Osteocyte (in vitro differentiated cells): ENCODE measurements at regions not wholly inside any gene's neighbourhood (a gene's known extent, or its start where the extent isn't known, plus 50 kb on each side); places are given as distances from the start of the nearest gene placed in this dataset.

Source experiments
- DNase-seq: peaks from one replicate; pipeline ENCODE4 v3.0.0; 2021; ENCODE audit warnings: mixed read lengths; ENCODE audit not compliant: unreplicated experiment; ENCODE audit errors: extremely low spot score
- H3K27ac Mint-ChIP-seq: one replicate; pipeline ENCODE4 v1.8.0; 2021; ENCODE audit warnings: mild to moderate bottlenecking, mixed read lengths; ENCODE audit not compliant: unreplicated experiment
- H3K27me3 Mint-ChIP-seq: one replicate; pipeline ENCODE4 v1.8.0; 2021; ENCODE audit warnings: mixed read lengths; ENCODE audit not compliant: unreplicated experiment
- H3K36me3 Mint-ChIP-seq: one replicate; pipeline ENCODE4 v1.8.0; 2021; ENCODE audit warnings: mixed read lengths; ENCODE audit not compliant: unreplicated experiment
- H3K4me1 Mint-ChIP-seq: one replicate; pipeline ENCODE4 v1.8.0; 2021; ENCODE audit warnings: mixed read lengths; ENCODE audit not compliant: unreplicated experiment
- H3K4me3 Mint-ChIP-seq: one replicate; pipeline ENCODE4 v1.8.0; 2021; ENCODE audit warnings: mild to moderate bottlenecking, moderate library complexity, mixed read lengths; ENCODE audit not compliant: unreplicated experiment
- H3K9me3 Mint-ChIP-seq: one replicate; pipeline ENCODE4 v1.8.0; 2021; ENCODE audit warnings: mixed read lengths; ENCODE audit not compliant: unreplicated experiment
- TF ChIP-seq, protein P1 (sequence below): fragments of 200-600 bp; sonication (generic); IDR thresholded peaks from 2 replicates; pipeline ENCODE4 v1.5.0; 2021; ENCODE audit warnings: antibody characterized with exemption, mild to moderate bottlenecking, moderate library complexity

DNA sequence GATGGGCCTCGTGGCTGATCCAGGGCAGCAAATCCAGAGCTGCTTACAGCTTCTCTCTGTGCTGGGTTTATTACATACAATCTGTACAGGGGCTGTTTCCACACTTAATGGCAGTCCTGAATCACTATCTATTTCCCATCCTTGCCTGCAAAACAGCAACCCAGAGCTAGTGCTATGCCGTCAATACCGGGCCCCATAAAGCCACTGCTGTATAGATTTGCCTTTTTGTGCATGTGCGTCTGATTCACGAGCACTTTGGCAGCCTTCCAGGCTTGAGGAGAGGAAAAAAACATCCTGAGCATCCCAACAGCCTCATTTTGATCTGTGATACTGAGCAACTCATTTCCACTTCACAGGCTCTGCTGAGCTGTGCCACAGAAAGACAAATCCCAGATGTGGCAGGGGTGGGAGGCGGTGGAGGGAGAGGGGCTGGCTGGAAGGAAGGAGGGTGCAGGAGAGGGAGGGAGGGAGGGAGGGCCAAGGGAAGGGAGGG lies 65.2 kb upstream of the TARBP1 start:
- Mint-ChIP-seq H3K4me1 (peaks cover 25% of the 10 kb centered on the region), H3K9me3 (no peaks in the 10 kb centered on the region), H3K4me3 (no peak overlapping the region), H3K27ac (peak overlapping the region; percentile 76), H3K27me3 (no peaks in the 10 kb centered on the region), H3K36me3 (no peaks in the 10 kb centered on the region)
- TF ChIP-seq, protein P1, sequence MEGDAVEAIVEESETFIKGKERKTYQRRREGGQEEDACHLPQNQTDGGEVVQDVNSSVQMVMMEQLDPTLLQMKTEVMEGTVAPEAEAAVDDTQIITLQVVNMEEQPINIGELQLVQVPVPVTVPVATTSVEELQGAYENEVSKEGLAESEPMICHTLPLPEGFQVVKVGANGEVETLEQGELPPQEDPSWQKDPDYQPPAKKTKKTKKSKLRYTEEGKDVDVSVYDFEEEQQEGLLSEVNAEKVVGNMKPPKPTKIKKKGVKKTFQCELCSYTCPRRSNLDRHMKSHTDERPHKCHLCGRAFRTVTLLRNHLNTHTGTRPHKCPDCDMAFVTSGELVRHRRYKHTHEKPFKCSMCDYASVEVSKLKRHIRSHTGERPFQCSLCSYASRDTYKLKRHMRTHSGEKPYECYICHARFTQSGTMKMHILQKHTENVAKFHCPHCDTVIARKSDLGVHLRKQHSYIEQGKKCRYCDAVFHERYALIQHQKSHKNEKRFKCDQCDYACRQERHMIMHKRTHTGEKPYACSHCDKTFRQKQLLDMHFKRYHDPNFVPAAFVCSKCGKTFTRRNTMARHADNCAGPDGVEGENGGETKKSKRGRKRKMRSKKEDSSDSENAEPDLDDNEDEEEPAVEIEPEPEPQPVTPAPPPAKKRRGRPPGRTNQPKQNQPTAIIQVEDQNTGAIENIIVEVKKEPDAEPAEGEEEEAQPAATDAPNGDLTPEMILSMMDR = no peak
- DNase-seq = no peak

DNA sequence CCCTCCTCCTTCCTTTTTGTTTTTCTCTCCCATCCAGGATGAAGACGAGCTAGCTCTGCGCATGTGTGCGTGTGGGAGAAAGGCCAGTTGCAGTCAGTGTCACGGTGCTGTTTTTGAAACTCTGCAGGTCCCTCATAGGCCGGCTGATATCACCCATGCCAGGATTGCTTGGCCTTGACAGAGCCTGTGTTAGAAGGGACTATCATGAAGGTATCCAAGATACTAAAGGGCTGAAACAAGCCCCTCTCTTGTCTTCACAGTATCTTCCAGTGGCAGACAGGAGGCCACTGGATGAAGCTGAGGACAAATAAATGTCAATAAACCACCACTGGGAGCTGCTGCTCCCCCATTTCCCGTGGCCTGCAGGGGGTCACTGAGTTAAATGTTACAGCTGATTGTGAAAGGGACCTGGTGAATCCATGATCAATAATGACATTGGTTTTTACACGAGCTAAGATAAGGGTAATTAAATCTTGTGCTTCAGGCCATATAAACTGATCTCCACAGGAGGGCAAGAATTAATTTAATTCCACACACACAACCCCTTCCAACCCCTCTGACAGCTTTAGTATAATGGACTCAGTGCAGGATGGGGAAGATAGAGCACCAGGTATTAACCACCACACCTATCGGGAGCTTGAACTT lies 64.6 kb upstream of the TARBP1 start:
- TF ChIP-seq, protein P1 = no peak
- H3K27me3 Mint-ChIP-seq = no peaks in the 10 kb centered on the region
- no peak overlapping the region for H3K4me3 Mint-ChIP-seq
- H3K36me3 Mint-ChIP-seq = no peaks in the 10 kb centered on the region
- H3K4me1 Mint-ChIP-seq = peaks cover 25% of the 10 kb centered on the region
- DNase-seq = no peak
- no peaks in the 10 kb centered on the region for H3K9me3 Mint-ChIP-seq
- H3K27ac Mint-ChIP-seq = peak overlapping the region; percentile 76

DNA sequence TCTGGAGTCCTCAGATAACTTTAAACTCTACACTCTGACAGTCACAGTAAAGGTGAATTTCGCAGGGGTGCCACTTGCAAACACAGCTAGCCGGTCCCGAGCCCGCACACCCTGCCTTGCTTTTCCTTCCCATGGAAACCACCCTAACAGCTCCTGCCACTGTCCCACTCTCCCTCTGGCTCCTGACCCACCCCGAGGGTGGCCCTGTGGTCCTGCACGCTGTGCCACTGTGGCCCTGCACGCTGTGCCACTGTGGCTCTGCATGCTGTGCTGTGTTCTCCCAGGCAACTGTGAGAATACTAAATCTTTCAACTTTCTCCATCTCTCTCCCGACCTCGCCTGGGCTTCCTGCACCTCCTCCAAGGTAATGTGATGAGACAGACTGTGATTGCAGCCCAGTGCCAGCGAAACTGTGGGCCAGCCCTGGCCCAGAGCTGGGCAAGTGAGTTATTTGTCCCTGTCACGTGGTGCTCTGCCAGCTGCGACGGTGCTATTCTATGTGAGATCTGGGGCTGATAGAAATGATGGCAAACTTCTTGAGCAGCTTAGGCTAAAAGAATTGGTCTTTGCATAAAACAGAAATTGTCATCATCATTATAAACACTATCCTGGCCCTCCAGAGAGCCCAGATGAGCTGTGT lies 63.4 kb upstream of the TARBP1 start:
- DNase-seq = no peak
- no peaks in the 10 kb centered on the region for H3K36me3 Mint-ChIP-seq
- H3K27me3 Mint-ChIP-seq = no peaks in the 10 kb centered on the region
- no peaks in the 10 kb centered on the region for H3K9me3 Mint-ChIP-seq
- no peak overlapping the region for H3K27ac Mint-ChIP-seq
- TF ChIP-seq, protein P1 = no peak
- H3K4me1 Mint-ChIP-seq = peaks cover 25% of the 10 kb centered on the region
- H3K4me3 Mint-ChIP-seq = no peak overlapping the region

DNA sequence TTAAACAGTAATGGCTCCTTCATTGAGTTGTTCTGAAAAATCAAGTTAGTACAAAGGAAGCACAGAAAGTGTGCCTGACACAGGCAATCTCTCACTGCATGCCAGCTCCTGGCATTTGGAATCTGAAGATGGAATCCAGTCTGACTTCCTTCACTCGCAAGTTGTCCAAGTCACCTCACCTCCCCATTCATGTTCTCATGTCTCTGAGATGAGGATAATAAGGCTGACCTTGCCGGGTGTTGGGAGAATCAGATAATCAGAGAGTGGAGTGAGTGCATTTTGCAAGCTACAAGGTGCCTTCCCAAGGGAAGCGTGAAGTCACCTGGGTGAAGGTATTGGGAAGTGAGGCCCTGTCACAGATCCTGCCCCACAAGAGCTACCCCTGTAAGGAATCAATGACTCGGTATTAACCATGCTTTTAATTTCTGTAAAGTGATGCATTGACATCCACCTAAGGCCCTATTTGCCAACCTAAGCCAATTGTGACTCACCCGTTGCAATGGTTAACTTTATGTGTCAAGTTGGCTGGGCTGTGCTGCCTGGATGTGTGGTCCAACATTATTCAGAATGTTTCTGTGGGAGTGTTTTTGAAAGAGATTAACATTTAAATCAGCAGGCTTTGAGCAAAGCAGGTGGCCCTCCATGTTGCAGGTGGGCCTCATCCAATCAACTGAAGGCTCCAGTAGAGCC lies 62.5 kb upstream of the TARBP1 start:
- no peaks in the 10 kb centered on the region for H3K27me3 Mint-ChIP-seq
- H3K9me3 Mint-ChIP-seq = no peaks in the 10 kb centered on the region
- H3K36me3 Mint-ChIP-seq = no peaks in the 10 kb centered on the region
- TF ChIP-seq, protein P1 = no peak
- no peak overlapping the region for H3K4me3 Mint-ChIP-seq
- no peak overlapping the region for H3K27ac Mint-ChIP-seq
- no peak for DNase-seq
- peaks cover 32% of the 10 kb centered on the region for H3K4me1 Mint-ChIP-seq

DNA sequence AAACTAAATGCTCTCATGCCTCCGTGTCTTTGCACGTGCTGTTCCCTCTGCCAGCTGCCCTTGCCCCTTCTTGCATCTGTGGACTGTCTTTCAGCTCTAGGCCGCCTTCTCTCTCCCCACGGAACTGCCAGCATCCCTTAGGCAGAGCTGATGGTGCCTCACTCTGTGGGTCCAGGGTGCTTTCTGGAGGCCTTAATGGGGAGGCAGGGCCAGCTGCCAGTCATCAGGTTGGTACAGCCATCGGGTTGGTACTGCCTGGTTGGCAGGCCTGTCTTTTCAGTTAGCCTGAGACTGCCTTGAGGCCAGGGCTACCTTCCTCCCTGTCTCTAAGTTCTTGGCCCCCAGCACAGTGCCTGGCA lies 61.4 kb upstream of the TARBP1 start:
- no peaks in the 10 kb centered on the region for H3K9me3 Mint-ChIP-seq
- H3K36me3 Mint-ChIP-seq = no peaks in the 10 kb centered on the region
- TF ChIP-seq, protein P1 = no peak
- no peak for DNase-seq
- H3K27ac Mint-ChIP-seq = peak overlapping the region; percentile 18
- no peaks in the 10 kb centered on the region for H3K27me3 Mint-ChIP-seq
- H3K4me3 Mint-ChIP-seq = no peak overlapping the region
- H3K4me1 Mint-ChIP-seq = peaks cover 41% of the 10 kb centered on the region
